Kidney epithelial cell (primary cell): ENCODE measurements at regions not wholly inside any gene's neighbourhood (a gene's known extent, or its start where the extent isn't known, plus 50 kb on each side); places are given as distances from the start of the nearest gene placed in this dataset.

Experiments used
- DNase-seq: peaks from one replicate; pipeline ENCODE4 v3.0.0-alpha.2; 2010; ENCODE audit warnings: low read depth
- H3K27me3 ChIP-seq: 2 replicates; pipeline ENCODE4 v1.6.0; 2011; ENCODE audit warnings: low read length; ENCODE audit not compliant: control insufficient read depth, insufficient read depth
- H3K36me3 ChIP-seq: 2 replicates; pipeline ENCODE4 v1.5.1; 2011; ENCODE audit warnings: low read length; ENCODE audit not compliant: control insufficient read depth, insufficient read depth
- H3K4me3 ChIP-seq: 2 replicates; pipeline ENCODE4 v1.5.1; 2011; ENCODE audit warnings: low read depth, mild to moderate bottlenecking, control low read depth, low read length
- CTCF ChIP-seq: IDR thresholded peaks from 2 replicates; pipeline ENCODE4 v1.5.1; 2011; ENCODE audit warnings: mild to moderate bottlenecking, moderate library complexity, low read length, control low read depth, inconsistent platforms; ENCODE audit not compliant: insufficient read depth, poor library complexity, severe bottlenecking

- no peaks in the 10 kb centered on the region for H3K27me3 ChIP-seq
- TF ChIP-seq CTCF, result no peak
- no peak overlapping the region for H3K4me3 ChIP-seq
- no peak for DNase-seq
- no peaks in the 10 kb centered on the region for H3K36me3 ChIP-seq
Observed at GRCh38 chr13:78256484-78256883, 337.9 kb upstream of the EDNRB start.

GRCh38 chr13:78254113-78254512, 335.5 kb upstream of the EDNRB start:
- no peak for TF ChIP-seq CTCF
- Histone ChIP-seq H3K27me3 (no peaks in the 10 kb centered on the region), H3K4me3 (no peak overlapping the region), H3K36me3 (no peaks in the 10 kb centered on the region)
- DNase-seq, result no peak

GRCh38 chr13:78247362-78247761, 328.7 kb upstream of the EDNRB start:
- Histone ChIP-seq H3K36me3 (no peaks in the 10 kb centered on the region), H3K4me3 (no peak overlapping the region), H3K27me3 (no peaks in the 10 kb centered on the region)
- TF ChIP-seq CTCF, result no peak
- no peak for DNase-seq

- no peak for DNase-seq
- Histone ChIP-seq H3K36me3 (no peaks in the 10 kb centered on the region), H3K4me3 (no peak overlapping the region), H3K27me3 (no peaks in the 10 kb centered on the region)
- TF ChIP-seq CTCF, result peak; percentile 88
Observed at GRCh38 chr13:78241278-78241919, 322.8 kb upstream of the EDNRB start.

GRCh38 chr13:78239714-78240113, 321.1 kb upstream of the EDNRB start:
- H3K4me3 ChIP-seq, result no peak overlapping the region
- TF ChIP-seq CTCF, result no peak
- DNase-seq, result no peak
- H3K27me3 ChIP-seq, result no peaks in the 10 kb centered on the region
- H3K36me3 ChIP-seq, result no peaks in the 10 kb centered on the region

- DNase-seq, result no peak
- TF ChIP-seq CTCF, result no peak
- Histone ChIP-seq H3K4me3 (no peak overlapping the region), H3K36me3 (no peaks in the 10 kb centered on the region), H3K27me3 (no peaks in the 10 kb centered on the region)
Observed at GRCh38 chr13:78238911-78239310, 320.3 kb upstream of the EDNRB start.
